Muscle of leg (tissue), 3 donors: ENCODE measurements at regions not wholly inside any gene's neighbourhood (a gene's known extent, or its start where the extent isn't known, plus 50 kb on each side); places are given as distances from the start of the nearest gene placed in this dataset.

ENCODE experiments used
- DNase-seq: peaks from one replicate; pipeline ENCODE4 v3.0.0; 2013
- H3K27ac ChIP-seq: one replicate; pipeline ENCODE4 v1.5.1; 2013; ENCODE audit warnings: mild to moderate bottlenecking, low read length, control low read depth
- H3K27me3 ChIP-seq: one replicate; pipeline ENCODE4 v1.6.1; 2013; ENCODE audit warnings: low read length; ENCODE audit not compliant: control insufficient read depth, insufficient read depth
- H3K36me3 ChIP-seq: one replicate; pipeline ENCODE4 v1.6.1; 2013; ENCODE audit warnings: low read length; ENCODE audit not compliant: control insufficient read depth, insufficient read depth
- H3K4me1 ChIP-seq: one replicate; pipeline ENCODE4 v1.6.1; 2013; ENCODE audit warnings: low read length; ENCODE audit not compliant: control insufficient read depth, insufficient read depth
- H3K4me3 ChIP-seq: one replicate; pipeline ENCODE4 v1.5.1; 2013; ENCODE audit warnings: low read length, control low read depth
- H3K9me3 ChIP-seq: replicated peaks from 2 replicates; pipeline ENCODE4 v1.6.1; 2013; ENCODE audit warnings: low read depth, low read length; ENCODE audit not compliant: control insufficient read depth
- WGBS: methylation state at CpG from one replicate; pipeline ENCODE4 v1.1.5; 2013; ENCODE audit warnings: missing lambda C conversion rate; ENCODE audit not compliant: insufficient coverage; 5-methylcytosine and 5-hydroxymethylcytosine counted together

DNA sequence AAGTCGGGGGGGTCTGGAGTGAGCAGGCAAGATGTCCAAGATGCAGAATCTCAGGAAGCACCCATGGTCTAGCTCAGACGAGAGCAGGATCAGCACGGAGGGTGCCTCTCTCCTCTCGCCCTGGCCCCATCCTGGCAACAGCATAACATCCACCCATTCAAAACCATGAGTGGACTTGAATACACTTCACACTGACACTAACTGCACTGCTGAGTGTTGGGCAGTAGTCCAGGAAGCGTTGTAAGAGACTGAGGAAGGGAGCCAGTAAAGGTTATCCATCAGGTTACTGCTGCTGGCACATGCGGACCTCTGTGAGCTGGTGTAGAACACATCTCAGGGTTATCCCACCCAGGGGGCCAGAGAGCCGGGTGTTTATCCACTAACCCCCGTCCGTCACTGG, 131.0 kb upstream of the TOPAZ1 start:
- 61% methylated on average over 8 of the region's 9 CpGs for WGBS
- no peak overlapping the region for H3K4me3 ChIP-seq
- H3K36me3 ChIP-seq, result no peaks in the 10 kb centered on the region
- no peak overlapping the region for H3K27ac ChIP-seq
- H3K27me3 ChIP-seq, result peaks cover 10% of the 10 kb centered on the region
- no peak for DNase-seq
- H3K9me3 ChIP-seq, result no peaks in the 10 kb centered on the region
- H3K4me1 ChIP-seq, result peaks cover 7% of the 10 kb centered on the region

DNA sequence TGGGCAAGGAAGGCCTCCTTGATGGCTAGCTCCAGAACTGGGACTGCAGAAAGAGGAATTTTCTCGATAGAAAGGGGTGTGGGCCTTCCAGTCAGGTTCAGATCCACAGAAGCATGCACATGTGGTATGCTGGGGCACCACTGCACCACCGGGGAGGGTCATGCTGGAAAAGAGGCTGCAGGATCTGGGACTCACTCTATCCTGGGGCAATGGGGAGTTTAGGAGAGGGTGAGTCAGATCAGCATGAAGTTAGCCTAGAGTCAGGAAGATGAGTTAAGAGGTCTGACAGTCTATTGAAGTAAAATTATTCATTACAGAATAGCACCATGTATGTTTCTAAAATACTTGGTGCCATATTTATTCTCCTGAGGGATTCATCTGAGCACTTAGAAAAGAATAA, 130.2 kb upstream of the TOPAZ1 start:
- Histone ChIP-seq H3K4me3 (no peak overlapping the region), H3K9me3 (no peaks in the 10 kb centered on the region), H3K4me1 (peaks cover 7% of the 10 kb centered on the region), H3K27ac (no peak overlapping the region), H3K27me3 (peaks cover 12% of the 10 kb centered on the region), H3K36me3 (no peaks in the 10 kb centered on the region)
- no peak for DNase-seq
- WGBS, result 73% methylated on average over 2 of the region's 2 CpGs

DNA sequence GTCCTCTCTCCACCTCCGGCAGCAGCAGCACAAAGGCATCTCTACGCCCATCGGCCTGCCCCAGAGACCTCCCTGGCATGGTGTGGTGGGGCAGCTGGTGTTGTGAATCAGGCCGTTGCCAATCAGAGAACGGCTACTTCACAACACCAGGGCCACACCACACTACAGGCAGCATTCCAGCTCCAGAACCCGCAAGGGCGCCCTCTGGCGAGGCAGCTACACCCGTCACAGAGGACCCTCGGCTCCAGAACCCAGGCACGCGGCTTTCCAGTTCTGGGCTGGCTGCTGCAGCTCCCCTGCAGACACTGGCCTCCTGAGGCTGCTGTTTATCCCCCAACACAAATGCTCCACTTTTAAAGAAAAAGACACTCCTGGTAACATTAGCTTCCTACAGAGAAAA, 127.5 kb upstream of the TOPAZ1 start:
- H3K27me3 ChIP-seq, result peaks cover 7% of the 10 kb centered on the region
- 30% methylated on average over 8 of the region's 12 CpGs for WGBS
- no peaks in the 10 kb centered on the region for H3K36me3 ChIP-seq
- no peaks in the 10 kb centered on the region for H3K9me3 ChIP-seq
- H3K4me3 ChIP-seq, result no peak overlapping the region
- H3K27ac ChIP-seq, result no peak overlapping the region
- H3K4me1 ChIP-seq, result peaks cover 7% of the 10 kb centered on the region
- peak; percentile 11 for DNase-seq

DNA sequence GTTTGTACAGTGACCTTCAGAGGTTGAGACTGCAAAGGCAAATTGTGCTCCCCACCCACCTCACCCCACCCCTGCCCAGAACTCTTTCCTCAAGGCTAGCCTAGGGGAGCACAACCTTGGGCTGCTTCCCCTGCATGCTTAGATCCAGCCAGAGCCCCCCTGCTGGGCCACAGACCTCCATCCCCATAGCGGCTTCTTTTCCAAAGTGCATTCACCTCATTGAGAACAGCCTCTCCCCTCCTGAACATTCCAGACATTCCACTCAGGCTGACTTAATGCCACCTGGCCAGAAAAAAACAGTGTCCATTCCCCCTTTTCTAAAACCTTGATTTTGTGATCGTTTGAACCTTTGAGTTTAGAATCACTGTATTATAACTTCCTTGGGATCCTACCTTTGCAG, 124.4 kb upstream of the TOPAZ1 start:
- Histone ChIP-seq H3K27ac (no peak overlapping the region), H3K4me1 (peaks cover 8% of the 10 kb centered on the region), H3K4me3 (no peak overlapping the region), H3K36me3 (no peaks in the 10 kb centered on the region), H3K27me3 (peaks cover 7% of the 10 kb centered on the region), H3K9me3 (no peaks in the 10 kb centered on the region)
- DNase-seq, result no peak
- WGBS, result 22% methylated on average over 1 of the region's 2 CpGs

DNA sequence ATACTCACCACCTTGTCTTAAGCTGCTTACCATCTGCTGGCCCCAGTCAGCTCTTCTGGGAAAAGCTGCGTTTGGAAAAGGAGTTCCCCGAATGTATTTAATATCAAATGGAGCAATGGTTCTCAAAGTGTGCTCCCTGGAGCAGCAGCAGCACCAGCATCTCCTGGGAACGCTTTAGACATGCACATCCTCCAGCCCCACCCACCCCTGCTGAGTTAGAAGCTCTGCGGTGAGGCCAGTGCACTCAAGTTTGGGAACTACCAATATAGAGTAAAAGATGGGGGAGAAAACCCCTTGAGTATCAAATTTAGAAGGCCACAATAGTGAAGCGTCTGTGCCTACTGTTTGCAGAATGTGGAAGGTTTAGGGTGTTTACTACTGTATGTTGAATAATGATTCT, 124.0 kb upstream of the TOPAZ1 start:
- Histone ChIP-seq H3K27ac (no peak overlapping the region), H3K9me3 (no peaks in the 10 kb centered on the region)

DNA sequence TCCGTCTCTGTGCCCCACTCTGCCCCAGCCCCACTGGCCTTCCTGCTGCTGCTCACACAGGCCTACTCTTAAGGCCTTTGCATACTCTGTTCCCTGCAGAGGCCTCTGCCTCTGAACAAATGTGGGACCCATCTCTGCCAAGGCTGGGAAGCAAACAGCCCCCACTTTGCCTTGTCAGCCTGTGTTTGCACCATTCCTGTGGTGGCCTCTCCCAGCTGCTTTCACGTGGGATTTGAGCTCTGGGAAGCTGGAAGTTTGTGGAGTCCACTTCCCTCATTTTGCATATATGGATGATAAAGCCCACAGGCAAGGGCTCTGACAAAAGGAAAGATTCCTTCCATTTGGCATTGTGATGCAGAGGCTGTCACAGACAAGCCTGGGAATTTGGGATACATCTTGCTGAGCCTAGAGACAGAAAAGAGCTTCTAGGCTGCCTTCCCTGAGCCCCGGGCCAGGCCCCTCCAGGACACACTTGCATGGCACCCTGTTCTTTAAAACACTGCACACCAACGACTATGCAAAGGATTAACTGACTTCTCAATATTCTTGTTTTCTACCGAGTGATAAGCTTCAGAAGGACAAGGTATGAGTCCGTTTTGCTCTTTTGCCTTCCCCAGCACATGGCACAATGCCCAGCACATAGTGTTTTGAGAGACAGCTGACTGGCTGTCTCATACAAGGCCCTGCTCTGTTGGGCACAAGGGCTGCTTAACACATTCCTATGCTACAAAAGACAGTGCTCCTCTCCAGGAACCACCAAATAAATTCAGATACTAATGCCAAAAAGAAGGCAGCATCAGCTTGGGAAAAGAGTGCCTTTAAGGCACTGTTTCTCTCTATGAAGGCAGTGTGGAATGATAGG, 120.7 kb upstream of the TOPAZ1 start:
- Histone ChIP-seq H3K4me1 (peaks cover 13% of the 10 kb centered on the region), H3K36me3 (no peaks in the 10 kb centered on the region), H3K27me3 (peaks cover 2% of the 10 kb centered on the region), H3K9me3 (no peaks in the 10 kb centered on the region), H3K27ac (no peak overlapping the region), H3K4me3 (no peak overlapping the region)
- WGBS, result 70% methylated on average over 5 of the region's 6 CpGs
- peak; percentile 51 for DNase-seq

More for the DNA sequence above, 124.0 kb upstream of the TOPAZ1 start:
- peaks cover 7% of the 10 kb centered on the region for H3K27me3 ChIP-seq
- H3K4me3 ChIP-seq, result no peak overlapping the region
- H3K4me1 ChIP-seq, result peaks cover 8% of the 10 kb centered on the region
- DNase-seq, result no peak
- 100% methylated on average over 1 of the region's 5 CpGs for WGBS
- H3K36me3 ChIP-seq, result no peaks in the 10 kb centered on the region

DNA sequence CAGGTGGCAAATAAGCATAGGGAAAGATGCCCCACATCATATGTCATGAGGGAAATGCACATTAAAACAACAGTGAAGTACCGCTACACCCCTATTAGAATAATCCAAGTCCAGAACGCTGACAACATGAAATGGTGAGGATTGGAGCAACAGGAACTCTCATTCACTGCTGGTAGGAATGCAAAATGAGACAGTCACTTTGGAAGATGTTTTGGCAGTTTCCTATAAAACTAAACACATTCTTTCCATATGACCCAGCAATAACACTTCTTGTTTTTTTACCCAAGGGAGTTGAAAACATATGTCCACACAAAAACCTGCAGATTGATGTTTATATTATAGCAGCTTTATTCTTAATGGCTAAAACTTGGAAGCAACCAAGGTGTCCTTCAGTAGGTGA, 116.4 kb upstream of the TOPAZ1 start:
- Histone ChIP-seq H3K9me3 (no peaks in the 10 kb centered on the region), H3K4me1 (peaks cover 13% of the 10 kb centered on the region), H3K4me3 (no peak overlapping the region), H3K27ac (no peak overlapping the region), H3K36me3 (no peaks in the 10 kb centered on the region), H3K27me3 (no peaks in the 10 kb centered on the region)
- WGBS, result no CpG with 5 or more reads among the region's 2 CpGs
- no peak for DNase-seq

DNA sequence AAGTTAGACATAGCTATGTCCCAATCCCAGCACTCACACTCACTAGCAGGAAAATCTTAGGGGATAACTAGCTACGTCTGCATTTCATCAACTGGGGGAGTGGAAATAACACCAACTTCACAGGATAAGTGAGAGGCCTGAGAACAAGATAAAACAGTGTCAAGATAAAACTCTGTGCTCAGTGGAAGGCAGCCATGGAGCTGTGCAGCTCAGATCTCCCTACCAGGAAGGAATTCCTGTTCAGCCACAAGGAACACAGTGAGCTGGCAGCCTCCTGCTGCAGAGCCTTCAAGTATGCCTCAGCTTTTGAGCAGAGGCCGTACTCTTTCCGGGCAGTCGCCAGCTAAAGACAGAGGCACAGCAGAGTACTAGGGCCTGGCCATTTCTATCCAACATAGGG, 115.8 kb upstream of the TOPAZ1 start:
- Histone ChIP-seq H3K27ac (no peak overlapping the region), H3K4me3 (no peak overlapping the region), H3K36me3 (no peaks in the 10 kb centered on the region), H3K9me3 (no peaks in the 10 kb centered on the region), H3K4me1 (peaks cover 8% of the 10 kb centered on the region), H3K27me3 (no peaks in the 10 kb centered on the region)
- 89% methylated on average over 3 of the region's 4 CpGs for WGBS
- DNase-seq, result no peak

DNA sequence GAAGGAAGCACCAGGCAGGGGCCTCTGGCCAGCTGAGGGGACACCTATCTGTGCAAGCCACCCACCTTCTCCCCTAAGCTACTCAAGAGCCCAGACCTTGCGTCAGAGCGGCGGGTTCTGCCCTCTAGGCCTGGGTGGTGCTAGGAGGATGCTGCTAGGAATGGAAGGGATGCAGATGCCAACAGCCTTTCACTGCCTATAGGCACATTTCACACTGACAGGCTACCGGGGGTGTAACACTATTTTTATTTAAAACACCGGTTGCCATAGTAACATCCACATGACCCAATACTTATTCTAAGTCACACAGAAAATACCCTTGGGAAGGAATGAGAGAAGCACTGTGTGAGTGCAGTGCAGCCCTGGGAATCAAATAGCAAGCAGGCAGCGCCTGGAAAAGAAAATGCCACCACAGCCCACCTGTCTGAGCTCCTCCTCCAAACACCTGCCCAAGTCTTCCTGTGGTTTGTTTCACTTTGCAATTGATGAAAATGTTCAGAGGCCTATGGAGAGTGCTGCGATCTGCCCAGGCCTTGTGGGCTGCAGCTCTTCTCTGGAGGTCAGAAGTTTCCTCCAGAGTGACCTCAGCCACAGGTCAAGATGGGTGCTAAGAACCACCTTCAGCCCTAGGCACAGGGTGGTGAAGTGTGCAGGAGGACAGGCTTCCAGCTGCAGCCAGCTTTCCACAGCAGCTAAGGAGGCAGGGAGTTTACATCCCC, 113.5 kb upstream of the TOPAZ1 start:
- WGBS, result 57% methylated on average over 1 of the region's 7 CpGs
- DNase-seq, result peak; percentile 13
- Histone ChIP-seq H3K4me1 (peaks cover 3% of the 10 kb centered on the region), H3K27me3 (no peaks in the 10 kb centered on the region), H3K27ac (no peak overlapping the region), H3K4me3 (no peak overlapping the region), H3K9me3 (no peaks in the 10 kb centered on the region), H3K36me3 (no peaks in the 10 kb centered on the region)

DNA sequence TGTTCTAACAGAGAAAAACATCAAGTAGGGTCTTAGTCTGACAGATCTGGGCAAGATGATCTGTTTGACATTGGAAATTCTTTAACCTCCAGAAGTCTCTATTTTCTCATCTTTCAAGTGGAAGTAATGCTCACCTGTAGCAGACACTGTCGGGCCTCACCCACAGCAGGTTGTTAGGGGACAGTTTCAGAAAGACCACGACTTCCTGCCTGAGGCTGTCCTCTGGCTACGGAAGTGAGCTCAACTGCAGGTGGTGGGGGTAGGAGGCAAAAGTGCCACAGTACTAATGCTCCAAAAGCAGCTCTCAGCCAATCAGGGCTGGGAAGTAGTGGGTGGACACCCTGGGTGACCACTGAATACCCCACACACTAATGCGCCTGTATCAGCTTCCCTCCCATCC, 111.4 kb upstream of the TOPAZ1 start:
- H3K4me3 ChIP-seq, result no peak overlapping the region
- H3K27me3 ChIP-seq, result no peaks in the 10 kb centered on the region
- H3K27ac ChIP-seq, result no peak overlapping the region
- H3K9me3 ChIP-seq, result no peaks in the 10 kb centered on the region
- no peak for DNase-seq
- no peaks in the 10 kb centered on the region for H3K36me3 ChIP-seq
- no peaks in the 10 kb centered on the region for H3K4me1 ChIP-seq
- WGBS, result 70% methylated on average over 2 of the region's 4 CpGs
